Stimulated activated CD8-positive, alpha-beta memory T cell treated with anti-CD3 and anti-CD28 coated beads, Interleukin-7, amount 100 ng/mL, for 24 hours (primary cell): ENCODE measurements at regions not wholly inside any gene's neighbourhood (a gene's known extent, or its start where the extent isn't known, plus 50 kb on each side); places are given as distances from the start of the nearest gene placed in this dataset.

Experiments
- DNase-seq: peaks from one replicate; pipeline ENCODE4 v3.0.0-alpha.2; 2020; ENCODE audit warnings: low read depth

GRCh38 chr14:97299661-97300060, 502.5 kb downstream of the VRK1 start:
- DNase-seq: no peak

GRCh38 chr14:97301931-97302559, 504.9 kb downstream of the VRK1 start:
- DNase-seq: no peak

- DNase-seq: no peak
Observed at GRCh38 chr14:97306133-97306759, 509.1 kb downstream of the VRK1 start.

GRCh38 chr14:97306760-97307246, 509.6 kb downstream of the VRK1 start:
- no peak for DNase-seq

- no peak for DNase-seq
Observed at GRCh38 chr14:97311411-97311810, 514.2 kb downstream of the VRK1 start.

- DNase-seq: no peak
Observed at GRCh38 chr14:97312910-97313309, 515.7 kb downstream of the VRK1 start.

- DNase-seq: no peak
Observed at GRCh38 chr14:97315790-97316189, 518.6 kb downstream of the VRK1 start.

GRCh38 chr14:97318380-97318779, 521.2 kb downstream of the VRK1 start:
- DNase-seq: no peak

- no peak for DNase-seq
Observed at GRCh38 chr14:97319691-97320090, 522.5 kb downstream of the VRK1 start.

GRCh38 chr14:97328743-97329142, 531.6 kb downstream of the VRK1 start:
- DNase-seq: no peak

- DNase-seq: no peak
Observed at GRCh38 chr14:97329701-97330100, 532.5 kb downstream of the VRK1 start.

- DNase-seq: no peak
Observed at GRCh38 chr14:97331058-97331457, 533.9 kb downstream of the VRK1 start.

- no peak for DNase-seq
Observed at GRCh38 chr14:97331526-97331925, 534.3 kb downstream of the VRK1 start.

GRCh38 chr14:97336179-97336578, 539.0 kb downstream of the VRK1 start:
- no peak for DNase-seq

- DNase-seq: no peak
Observed at GRCh38 chr14:97336816-97337215, 539.6 kb downstream of the VRK1 start.

- no peak for DNase-seq
Observed at GRCh38 chr14:97337267-97337666, 540.1 kb downstream of the VRK1 start.

GRCh38 chr14:97337670-97338069, 540.5 kb downstream of the VRK1 start:
- no peak for DNase-seq

GRCh38 chr14:97344666-97345065, 547.5 kb downstream of the VRK1 start:
- no peak for DNase-seq

GRCh38 chr14:97346675-97347074, 549.5 kb downstream of the VRK1 start:
- DNase-seq: no peak

GRCh38 chr14:97349463-97349862, 552.3 kb downstream of the VRK1 start:
- no peak for DNase-seq

GRCh38 chr14:97349946-97350345, 552.8 kb downstream of the VRK1 start:
- DNase-seq: no peak

GRCh38 chr14:97350415-97350814, 553.2 kb downstream of the VRK1 start:
- DNase-seq: no peak

GRCh38 chr14:97350894-97351731, 553.9 kb downstream of the VRK1 start:
- DNase-seq: no peak
